Testis (tissue), 2 donors: ENCODE measurements at regions not wholly inside any gene's neighbourhood (a gene's known extent, or its start where the extent isn't known, plus 50 kb on each side); places are given as distances from the start of the nearest gene placed in this dataset.

ENCODE experiments used
- POLR2A ChIP-seq: fragments of 450-650 bp; IDR thresholded peaks from one replicate; pipeline ENCODE4 v1.6.1; 2017; ENCODE audit warnings: antibody characterized with exemption, mild to moderate bottlenecking, moderate library complexity
- TF ChIP-seq, protein P1 (sequence below), 3 experiments: fragments of 450-650 bp in 2 of 3; fragments of 200-600 bp in 1 of 3; sonication (generic) in 1 of 3; IDR thresholded peaks; one replicate each; pipeline ENCODE4 v1.5.1; 2016 to 2019; ENCODE audit warnings: antibody characterized with exemption in 3 of 3, mild to moderate bottlenecking in 2 of 3, moderate library complexity in 1 of 3

DNA sequence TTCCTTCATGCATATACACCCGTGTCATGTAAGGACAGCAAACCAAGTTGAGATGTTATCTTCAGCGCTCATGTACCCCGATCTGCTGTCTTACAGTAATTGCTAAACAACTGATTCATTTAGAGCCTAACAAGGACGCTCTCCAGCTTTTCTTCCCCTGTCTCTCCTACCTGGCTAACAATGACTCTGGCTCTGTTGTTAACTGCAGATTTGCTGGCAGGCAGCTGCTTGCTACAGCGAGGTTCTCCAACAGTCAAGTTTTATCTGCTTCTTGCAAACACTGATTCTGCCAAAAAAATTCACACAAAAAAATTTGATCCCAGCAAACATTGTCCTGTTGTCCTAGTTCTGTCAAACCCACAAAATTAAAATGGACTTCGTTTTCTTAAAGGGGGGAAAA is 101.6 kb downstream of the OTX2 start:
- TF ChIP-seq, protein P1, sequence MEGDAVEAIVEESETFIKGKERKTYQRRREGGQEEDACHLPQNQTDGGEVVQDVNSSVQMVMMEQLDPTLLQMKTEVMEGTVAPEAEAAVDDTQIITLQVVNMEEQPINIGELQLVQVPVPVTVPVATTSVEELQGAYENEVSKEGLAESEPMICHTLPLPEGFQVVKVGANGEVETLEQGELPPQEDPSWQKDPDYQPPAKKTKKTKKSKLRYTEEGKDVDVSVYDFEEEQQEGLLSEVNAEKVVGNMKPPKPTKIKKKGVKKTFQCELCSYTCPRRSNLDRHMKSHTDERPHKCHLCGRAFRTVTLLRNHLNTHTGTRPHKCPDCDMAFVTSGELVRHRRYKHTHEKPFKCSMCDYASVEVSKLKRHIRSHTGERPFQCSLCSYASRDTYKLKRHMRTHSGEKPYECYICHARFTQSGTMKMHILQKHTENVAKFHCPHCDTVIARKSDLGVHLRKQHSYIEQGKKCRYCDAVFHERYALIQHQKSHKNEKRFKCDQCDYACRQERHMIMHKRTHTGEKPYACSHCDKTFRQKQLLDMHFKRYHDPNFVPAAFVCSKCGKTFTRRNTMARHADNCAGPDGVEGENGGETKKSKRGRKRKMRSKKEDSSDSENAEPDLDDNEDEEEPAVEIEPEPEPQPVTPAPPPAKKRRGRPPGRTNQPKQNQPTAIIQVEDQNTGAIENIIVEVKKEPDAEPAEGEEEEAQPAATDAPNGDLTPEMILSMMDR (IDR thresholded peaks at IDR 0.05), result no peak
- TF ChIP-seq POLR2A, result no peak
